ENCODE measurements at regions not wholly inside any gene's neighbourhood (a gene's known extent, or its start where the extent isn't known, plus 50 kb on each side); places are given as distances from the start of the nearest gene placed in this dataset.

GRCh38 chr1:185537596-185537995, 196.6 kb upstream of the HMCN1 start:
- no peaks in the 10 kb centered on the region for H3K4me1 ChIP-seq (ENCODE audit: insufficient read depth, low read length)
- CTCF ChIA-PET, result no interaction called here
- Mint-ChIP-seq H3K27me3 (no peaks in the 10 kb centered on the region), H3K36me3 (no peaks in the 10 kb centered on the region), H3K9me3 (peaks cover 0 to 7% (median 0%) of the 10 kb centered on the region in 5 donors), H3K4me3 (no peak overlapping the region), H3K27ac (no peak overlapping the region), H3K4me1 (peaks cover 5 to 13% (median 8%) of the 10 kb centered on the region in 3 donors)
- no peaks in the 10 kb centered on the region for H3K9me3 ChIP-seq (ENCODE audit: low read length)
- no peak overlapping the region for H3K27ac ChIP-seq (ENCODE audit: low read depth, low read length)
- no peaks in the 10 kb centered on the region for H3K36me3 ChIP-seq (ENCODE audit: insufficient read depth, low read length)
- no peak overlapping the region for H3K4me3 ChIP-seq (ENCODE audit: low read length)
- H3K27me3 ChIP-seq (ENCODE audit: insufficient read depth, low read length, poor library complexity, severe bottlenecking), result no peaks in the 10 kb centered on the region
- no peak for DNase-seq
- POLR2A ChIA-PET, result no interaction called here

GRCh38 chr1:185536165-185536920, 197.8 kb upstream of the HMCN1 start:
- DNase-seq, result no peak
- H3K4me3 Mint-ChIP-seq, result no peak overlapping the region
- no peak overlapping the region for H3K4me3 ChIP-seq (ENCODE audit: low read length)
- H3K4me1 Mint-ChIP-seq, result peaks cover 5 to 13% (median 8%) of the 10 kb centered on the region in 3 donors
- ChIA-PET CTCF (no interaction called here), POLR2A (no interaction called here)
- peaks cover 0 to 7% (median 0%) of the 10 kb centered on the region in 5 donors for H3K9me3 Mint-ChIP-seq
- no peaks in the 10 kb centered on the region for H3K36me3 ChIP-seq (ENCODE audit: insufficient read depth, low read length)
- H3K27ac Mint-ChIP-seq, result no peak overlapping the region
- H3K9me3 ChIP-seq (ENCODE audit: low read length), result no peaks in the 10 kb centered on the region
- H3K27ac ChIP-seq (ENCODE audit: low read depth, low read length), result no peak overlapping the region
- no peaks in the 10 kb centered on the region for H3K27me3 ChIP-seq (ENCODE audit: insufficient read depth, low read length, poor library complexity, severe bottlenecking)
- peaks cover 0 to 2% (median 0%) of the 10 kb centered on the region in 3 donors for H3K36me3 Mint-ChIP-seq
- H3K4me1 ChIP-seq (ENCODE audit: insufficient read depth, low read length), result no peaks in the 10 kb centered on the region
- H3K27me3 Mint-ChIP-seq, result no peaks in the 10 kb centered on the region

- ChIA-PET POLR2A (no interaction called here), CTCF (no interaction called here)
- H3K36me3 ChIP-seq (ENCODE audit: insufficient read depth, low read length), result no peaks in the 10 kb centered on the region
- no peak overlapping the region for H3K4me3 ChIP-seq (ENCODE audit: low read length)
- no peaks in the 10 kb centered on the region for H3K27me3 ChIP-seq (ENCODE audit: insufficient read depth, low read length, poor library complexity, severe bottlenecking)
- no peaks in the 10 kb centered on the region for H3K9me3 ChIP-seq (ENCODE audit: low read length)
- Mint-ChIP-seq H3K9me3 (peaks cover 0 to 7% (median 0%) of the 10 kb centered on the region in 5 donors), H3K36me3 (peaks cover 0 to 2% (median 0%) of the 10 kb centered on the region in 3 donors), H3K4me3 (no peak overlapping the region), H3K27me3 (no peaks in the 10 kb centered on the region), H3K27ac (no peak overlapping the region), H3K4me1 (peaks cover 5 to 13% (median 8%) of the 10 kb centered on the region in 3 donors)
- no peak overlapping the region for H3K27ac ChIP-seq (ENCODE audit: low read depth, low read length)
- no peak for DNase-seq
- no peaks in the 10 kb centered on the region for H3K4me1 ChIP-seq (ENCODE audit: insufficient read depth, low read length)
Measured at GRCh38 chr1:185535621-185536020, 198.6 kb upstream of the HMCN1 start.

GRCh38 chr1:185534801-185535200, 199.4 kb upstream of the HMCN1 start:
- H3K4me3 ChIP-seq (ENCODE audit: low read length), result no peak overlapping the region
- no peaks in the 10 kb centered on the region for H3K27me3 Mint-ChIP-seq
- CTCF ChIA-PET, result no interaction called here
- H3K36me3 ChIP-seq (ENCODE audit: insufficient read depth, low read length), result no peaks in the 10 kb centered on the region
- H3K27me3 ChIP-seq (ENCODE audit: insufficient read depth, low read length, poor library complexity, severe bottlenecking), result no peaks in the 10 kb centered on the region
- H3K4me1 ChIP-seq (ENCODE audit: insufficient read depth, low read length), result no peaks in the 10 kb centered on the region
- no peak overlapping the region for H3K4me3 Mint-ChIP-seq
- no peaks in the 10 kb centered on the region for H3K9me3 ChIP-seq (ENCODE audit: low read length)
- POLR2A ChIA-PET, result no interaction called here
- H3K27ac Mint-ChIP-seq, result no peak overlapping the region
- peaks cover 0 to 6% (median 0%) of the 10 kb centered on the region in 5 donors for H3K9me3 Mint-ChIP-seq
- peaks cover 0 to 2% (median 0%) of the 10 kb centered on the region in 3 donors for H3K36me3 Mint-ChIP-seq
- H3K4me1 Mint-ChIP-seq, result peaks cover 5 to 12% (median 8%) of the 10 kb centered on the region in 3 donors
- H3K27ac ChIP-seq (ENCODE audit: low read depth, low read length), result no peak overlapping the region
- no peak for DNase-seq

GRCh38 chr1:185533596-185533995, 200.6 kb upstream of the HMCN1 start:
- Histone ChIP-seq H3K9me3 (ENCODE audit: low read length) (no peaks in the 10 kb centered on the region), H3K4me1 (ENCODE audit: insufficient read depth, low read length) (no peaks in the 10 kb centered on the region), H3K27me3 (ENCODE audit: insufficient read depth, low read length, poor library complexity, severe bottlenecking) (no peaks in the 10 kb centered on the region), H3K4me3 (ENCODE audit: low read length) (no peak overlapping the region), H3K36me3 (ENCODE audit: insufficient read depth, low read length) (no peaks in the 10 kb centered on the region), H3K27ac (ENCODE audit: low read depth, low read length) (no peak overlapping the region)
- H3K36me3 Mint-ChIP-seq, result peaks cover 0 to 2% (median 0%) of the 10 kb centered on the region in 3 donors
- CTCF ChIA-PET, result no interaction called here
- no peaks in the 10 kb centered on the region for H3K27me3 Mint-ChIP-seq
- no peak for DNase-seq
- H3K4me3 Mint-ChIP-seq, result no peak overlapping the region
- H3K9me3 Mint-ChIP-seq, result no peaks in the 10 kb centered on the region
- POLR2A ChIA-PET, result no interaction called here
- H3K27ac Mint-ChIP-seq, result no peak overlapping the region
- H3K4me1 Mint-ChIP-seq, result peaks cover 0 to 3% (median 0%) of the 10 kb centered on the region in 3 donors

GRCh38 chr1:185532856-185533255, 201.3 kb upstream of the HMCN1 start:
- Mint-ChIP-seq H3K27ac (no peak overlapping the region), H3K9me3 (no peaks in the 10 kb centered on the region)
- H3K9me3 ChIP-seq (ENCODE audit: low read length), result no peaks in the 10 kb centered on the region

GRCh38 chr1:185531838-185532237, 202.4 kb upstream of the HMCN1 start:
- CTCF ChIA-PET, result no interaction called here
- H3K27ac ChIP-seq (ENCODE audit: low read depth, low read length), result no peak overlapping the region
- no peaks in the 10 kb centered on the region for H3K4me1 Mint-ChIP-seq
- H3K4me3 Mint-ChIP-seq, result no peak overlapping the region
- H3K9me3 Mint-ChIP-seq, result no peaks in the 10 kb centered on the region
- H3K36me3 ChIP-seq (ENCODE audit: insufficient read depth, low read length), result no peaks in the 10 kb centered on the region
- no peaks in the 10 kb centered on the region for H3K27me3 Mint-ChIP-seq
- H3K27me3 ChIP-seq (ENCODE audit: insufficient read depth, low read length, poor library complexity, severe bottlenecking), result no peaks in the 10 kb centered on the region
- H3K9me3 ChIP-seq (ENCODE audit: low read length), result no peaks in the 10 kb centered on the region
- peaks cover 0 to 2% (median 0%) of the 10 kb centered on the region in 3 donors for H3K36me3 Mint-ChIP-seq
- H3K4me1 ChIP-seq (ENCODE audit: insufficient read depth, low read length), result no peaks in the 10 kb centered on the region
- POLR2A ChIA-PET, result no interaction called here
- H3K4me3 ChIP-seq (ENCODE audit: low read length), result no peak overlapping the region
- DNase-seq, result no peak
- no peak overlapping the region for H3K27ac Mint-ChIP-seq

More at GRCh38 chr1:185532856-185533255, 201.3 kb upstream of the HMCN1 start:
- peaks cover 0 to 2% (median 0%) of the 10 kb centered on the region in 3 donors for H3K36me3 Mint-ChIP-seq
- H3K4me3 Mint-ChIP-seq, result no peak overlapping the region
- Histone ChIP-seq H3K27me3 (ENCODE audit: insufficient read depth, low read length, poor library complexity, severe bottlenecking) (no peaks in the 10 kb centered on the region), H3K36me3 (ENCODE audit: insufficient read depth, low read length) (no peaks in the 10 kb centered on the region), H3K4me3 (ENCODE audit: low read length) (no peak overlapping the region), H3K4me1 (ENCODE audit: insufficient read depth, low read length) (no peaks in the 10 kb centered on the region), H3K27ac (ENCODE audit: low read depth, low read length) (no peak overlapping the region)
- H3K27me3 Mint-ChIP-seq, result no peaks in the 10 kb centered on the region
- no peaks in the 10 kb centered on the region for H3K4me1 Mint-ChIP-seq
- DNase-seq, result no peak
- CTCF ChIA-PET, result no interaction called here
- POLR2A ChIA-PET, result no interaction called here

- Histone ChIP-seq H3K4me1 (ENCODE audit: insufficient read depth, low read length) (no peaks in the 10 kb centered on the region), H3K36me3 (ENCODE audit: insufficient read depth, low read length) (no peaks in the 10 kb centered on the region), H3K27ac (ENCODE audit: low read depth, low read length) (no peak overlapping the region), H3K9me3 (ENCODE audit: low read length) (no peaks in the 10 kb centered on the region), H3K4me3 (ENCODE audit: low read length) (no peak overlapping the region), H3K27me3 (ENCODE audit: insufficient read depth, low read length, poor library complexity, severe bottlenecking) (no peaks in the 10 kb centered on the region)
- DNase-seq, result no peak
- no peak overlapping the region for H3K4me3 Mint-ChIP-seq
- H3K4me1 Mint-ChIP-seq, result no peaks in the 10 kb centered on the region
- CTCF ChIA-PET, result no interaction called here
- H3K27me3 Mint-ChIP-seq, result no peaks in the 10 kb centered on the region
- H3K9me3 Mint-ChIP-seq, result no peaks in the 10 kb centered on the region
- POLR2A ChIA-PET, result no interaction called here
- H3K36me3 Mint-ChIP-seq, result peaks cover 0 to 2% (median 0%) of the 10 kb centered on the region in 3 donors
- H3K27ac Mint-ChIP-seq, result no peak overlapping the region
Measured at GRCh38 chr1:185530215-185530614, 204.0 kb upstream of the HMCN1 start.
